T-helper 1 cell treated with Interleukin-12 subunit alpha and Interleukin-12 subunit beta and Interleukin-4 antibody, amounts not matched to agents 30 ng/mL and 1 ng/mL, for 36 hours (primary cell): ENCODE measurements at regions not wholly inside any gene's neighbourhood (a gene's known extent, or its start where the extent isn't known, plus 50 kb on each side); places are given as distances from the start of the nearest gene placed in this dataset.
"Not testable (repeated sequence)": the region's sequence is repeated elsewhere in the genome, so short reads cannot be mapped to it uniquely, and the experiment has no call there.

Experiments used
- intact Hi-C: fragments of 100-400 bp; cut with micrococcal nuclease; formaldehyde crosslinking; loops from one replicate; pipeline ENCODE4 v1.15.1; 2024

GRCh38 chr5:82619097-82619496, 340.9 kb upstream of the RPS23 start:
- intact Hi-C loops, result no loop called here

- intact Hi-C loops, result no loop called here
Observed at GRCh38 chr5:82614706-82615105, 336.6 kb upstream of the RPS23 start.

- intact Hi-C loops, result no loop called here
Observed at GRCh38 chr5:82613891-82614290, 335.7 kb upstream of the RPS23 start.

- intact Hi-C loops, result no loop called here
Observed at GRCh38 chr5:82610686-82611085, 332.5 kb upstream of the RPS23 start.

GRCh38 chr5:82605441-82605973, 327.4 kb upstream of the RPS23 start:
- intact Hi-C loops, result no loop called here

GRCh38 chr5:82603033-82603987, 325.2 kb upstream of the RPS23 start:
- intact Hi-C loops, result no loop called here

- intact Hi-C loops, result no loop called here
Observed at GRCh38 chr5:82601861-82602260, 323.7 kb upstream of the RPS23 start.

GRCh38 chr5:82601077-82601476, 322.9 kb upstream of the RPS23 start:
- intact Hi-C loops, result no loop called here

- intact Hi-C loops, result no loop called here
Observed at GRCh38 chr5:82599692-82600091, 321.5 kb upstream of the RPS23 start.

- intact Hi-C loops, result no loop called here
Observed at GRCh38 chr5:82599030-82599429, 320.9 kb upstream of the RPS23 start.

GRCh38 chr5:82597437-82597836, 319.3 kb upstream of the RPS23 start:
- intact Hi-C loops, result no loop called here

GRCh38 chr5:82596451-82596850, 318.3 kb upstream of the RPS23 start:
- intact Hi-C loops, result no loop called here

- intact Hi-C loops, result no loop called here
Observed at GRCh38 chr5:82595113-82595512, 317.0 kb upstream of the RPS23 start.

GRCh38 chr5:82594097-82594496, 315.9 kb upstream of the RPS23 start:
- intact Hi-C loops, result no loop called here

- intact Hi-C loops, result no loop called here
Observed at GRCh38 chr5:82593481-82593880, 315.3 kb upstream of the RPS23 start.

- intact Hi-C loops, result no loop called here
Observed at GRCh38 chr5:82591021-82591515, 312.9 kb upstream of the RPS23 start.

- intact Hi-C loops, result no loop called here
Observed at GRCh38 chr5:82590112-82590511, 312.0 kb upstream of the RPS23 start.

GRCh38 chr5:82586661-82587310, 308.6 kb upstream of the RPS23 start:
- intact Hi-C loops, result no loop called here

GRCh38 chr5:82586181-82586580, 308.0 kb upstream of the RPS23 start:
- intact Hi-C loops, result no loop called here

GRCh38 chr5:82584631-82585030, 306.5 kb upstream of the RPS23 start:
- intact Hi-C loops, result no loop called here

- intact Hi-C loops, result not testable (repeated sequence)
Observed at GRCh38 chr5:82583331-82583730, 305.2 kb upstream of the RPS23 start.

- intact Hi-C loops, result no loop called here
Observed at GRCh38 chr5:82564963-82565362, 286.8 kb upstream of the RPS23 start.
